Ectodermal cell (in vitro differentiated cells): ENCODE measurements at regions not wholly inside any gene's neighbourhood (a gene's known extent, or its start where the extent isn't known, plus 50 kb on each side); places are given as distances from the start of the nearest gene placed in this dataset.

Source experiments
- H3K27ac ChIP-seq: 2 replicates; pipeline ENCODE4 v1.7.0; 2013; ENCODE audit warnings: mild to moderate bottlenecking, low read depth, low read length; ENCODE audit not compliant: insufficient read depth, poor library complexity, severe bottlenecking
- H3K27me3 ChIP-seq: 2 replicates; pipeline ENCODE4 v1.7.0; 2013; ENCODE audit warnings: mild to moderate bottlenecking, low read length; ENCODE audit not compliant: insufficient read depth, control insufficient read depth, poor library complexity, severe bottlenecking
- H3K36me3 ChIP-seq: one replicate; pipeline ENCODE4 v1.7.0; 2013; ENCODE audit warnings: low read length; ENCODE audit not compliant: control insufficient read depth, insufficient read depth
- H3K4me1 ChIP-seq: one replicate; pipeline ENCODE4 v1.7.0; 2013; ENCODE audit warnings: low read length; ENCODE audit not compliant: control insufficient read depth, insufficient read depth
- H3K4me3 ChIP-seq: 2 replicates; pipeline ENCODE4 v1.7.0; 2013; ENCODE audit warnings: low read depth, low read length, control low read depth; ENCODE audit not compliant: insufficient read depth
- H3K9me3 ChIP-seq: 2 replicates; pipeline ENCODE4 v1.7.0; 2013; ENCODE audit warnings: mild to moderate bottlenecking, low read length, moderate library complexity; ENCODE audit not compliant: control insufficient read depth
- WGBS, 2 experiments: methylation state at CpG; one replicate each; pipeline ENCODE4 v1.1.7; 2013; ENCODE audit warnings: missing lambda C conversion rate in 2 of 2; 5-methylcytosine and 5-hydroxymethylcytosine counted together

- Histone ChIP-seq H3K4me3 (no peak overlapping the region), H3K36me3 (no peaks in the 10 kb centered on the region), H3K9me3 (no peaks in the 10 kb centered on the region), H3K27me3 (no peaks in the 10 kb centered on the region), H3K4me1 (no peaks in the 10 kb centered on the region), H3K27ac (no peak overlapping the region)
- 93 to 94% methylated on average over 3 of the region's 3 CpGs for WGBS, 2 experiments
Measured at GRCh38 chr9:3575821-3576220, 50.0 kb upstream of the RFX3 start.
